Limb (tissue), 2 donors: ENCODE measurements at regions not wholly inside any gene's neighbourhood (a gene's known extent, or its start where the extent isn't known, plus 50 kb on each side); places are given as distances from the start of the nearest gene placed in this dataset.
A peak's percentile ranks its signal among the peaks of the same experiment; 100 is the strongest.

ENCODE experiments used
- DNase-seq, 2 donors: peaks; one replicate each; pipeline ENCODE4 v3.0.0-alpha.2; 2016; ENCODE audit errors: extremely low spot score in 2 of 2

DNA sequence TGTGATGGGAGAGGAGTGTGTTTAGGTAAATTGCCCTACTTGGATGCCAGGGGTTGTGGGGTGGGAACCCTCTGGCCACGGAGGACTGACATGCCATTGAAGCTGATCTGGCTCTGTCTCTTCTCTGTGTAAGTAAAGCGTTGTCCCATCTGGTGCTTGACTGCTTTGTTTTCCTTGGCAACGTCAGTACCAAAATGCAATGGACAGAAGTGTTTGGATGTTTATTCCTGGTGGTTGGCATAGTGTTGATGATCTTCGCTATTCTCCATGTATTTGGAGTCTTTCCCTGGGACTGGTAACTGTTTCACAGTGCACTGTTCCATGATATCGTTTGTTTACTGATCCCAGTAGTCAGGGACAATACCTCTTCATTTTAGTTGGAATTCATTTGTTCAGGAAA is 130.5 kb upstream of the MCTP2 start:
- DNase-seq, result no peak

DNA sequence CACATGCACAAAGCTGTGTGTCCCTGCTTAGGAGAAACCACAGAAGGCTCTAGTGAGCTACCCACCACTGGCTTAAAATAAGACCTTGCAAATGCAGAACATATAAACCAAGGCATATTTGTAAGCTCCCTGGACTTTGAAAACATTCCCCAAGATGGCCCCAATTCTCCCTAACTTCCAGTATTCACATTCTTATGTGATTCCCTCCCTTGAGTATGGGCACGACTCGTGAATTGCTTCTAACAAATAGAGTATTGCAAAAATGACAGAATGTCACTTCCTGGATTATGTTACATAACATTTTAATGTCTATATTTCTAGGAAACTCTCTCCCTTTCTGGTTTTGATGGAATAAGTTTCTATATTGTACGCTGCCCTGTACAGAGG is 131.8 kb upstream of the MCTP2 start:
- DNase-seq, result no peak

GRCh38 chr15:94098921-94099573 is 132.3 kb upstream of the MCTP2 start:
- no peak for DNase-seq

DNA sequence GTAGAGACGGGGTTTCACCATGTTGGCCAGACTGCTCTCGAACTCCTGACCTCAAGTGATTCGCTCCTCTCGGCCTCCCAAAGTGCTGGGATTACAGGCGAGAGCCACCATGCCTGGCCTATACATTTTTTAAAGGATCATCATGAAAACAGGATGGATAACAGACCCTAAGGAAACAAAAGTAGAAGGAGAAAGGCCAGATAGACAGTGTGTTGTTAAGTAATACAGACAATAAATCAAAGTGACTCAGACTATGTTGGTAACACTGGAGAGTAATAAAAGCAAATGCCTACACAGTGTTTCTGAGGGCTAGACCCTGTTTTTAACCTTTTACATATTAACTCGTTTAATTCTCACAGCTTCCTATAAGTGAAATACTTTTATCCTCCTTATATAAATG is 133.8 kb upstream of the MCTP2 start:
- DNase-seq, result no peak

DNA sequence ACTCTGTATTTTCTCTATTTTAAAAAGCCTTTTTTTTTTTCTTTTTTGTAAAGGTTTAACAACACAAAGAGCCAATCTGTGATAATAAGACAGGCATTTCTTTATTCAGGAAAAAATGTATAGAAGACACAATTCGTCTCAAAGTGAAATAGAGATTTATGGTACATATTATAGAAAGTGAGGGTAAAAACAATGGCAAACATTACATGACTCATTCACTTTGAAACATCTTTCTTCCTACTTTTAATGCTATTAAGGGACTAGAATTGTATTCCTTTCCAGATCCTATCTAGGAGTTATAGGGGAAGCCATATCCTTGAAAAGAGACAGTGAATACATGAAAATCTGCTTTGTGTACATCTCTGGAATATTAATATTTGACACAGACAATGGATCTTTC is 137.1 kb upstream of the MCTP2 start:
- no peak for DNase-seq

- DNase-seq, result no peak
These were observed 145.0 kb upstream of the MCTP2 start for GRCh38 chr15:94086341-94086740.

GRCh38 chr15:94083467-94084052 is 147.8 kb upstream of the MCTP2 start:
- DNase-seq, result no peak

GRCh38 chr15:94081829-94082228 is 149.5 kb upstream of the MCTP2 start:
- peak in 1 of 2 donors; percentile 25 for DNase-seq

DNA sequence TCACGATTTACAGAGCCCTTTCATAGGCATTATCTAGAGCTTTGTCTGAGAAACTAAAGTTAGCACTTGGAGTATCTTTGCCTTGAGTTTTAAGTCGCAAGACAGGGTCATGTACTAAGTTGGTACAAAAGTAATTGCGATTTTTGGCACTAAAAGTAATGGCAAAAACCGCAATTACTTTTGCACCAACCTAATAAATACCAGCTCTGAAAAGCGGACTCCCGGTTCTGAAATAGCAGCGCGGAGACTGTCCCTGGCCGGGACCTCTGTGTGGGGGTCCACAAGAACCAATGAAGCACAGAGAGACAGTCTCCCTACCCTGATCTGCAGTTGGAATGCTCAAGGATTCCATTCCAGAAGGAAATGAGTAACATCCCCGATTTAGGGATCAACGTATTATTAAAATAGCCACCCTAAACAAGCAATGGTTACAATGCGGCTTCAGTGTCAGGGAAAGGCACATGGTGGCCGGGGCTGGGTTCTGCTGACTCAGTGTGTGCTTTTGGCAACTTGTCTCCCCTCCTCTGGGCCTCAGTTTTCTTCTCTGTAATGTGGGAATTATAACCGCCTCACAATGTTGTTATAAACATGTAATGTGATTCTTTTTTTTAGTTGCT is 150.3 kb upstream of the MCTP2 start:
- DNase-seq, result no peak

- DNase-seq, result no peak
These were observed 150.9 kb upstream of the MCTP2 start for GRCh38 chr15:94080416-94080815.

DNA sequence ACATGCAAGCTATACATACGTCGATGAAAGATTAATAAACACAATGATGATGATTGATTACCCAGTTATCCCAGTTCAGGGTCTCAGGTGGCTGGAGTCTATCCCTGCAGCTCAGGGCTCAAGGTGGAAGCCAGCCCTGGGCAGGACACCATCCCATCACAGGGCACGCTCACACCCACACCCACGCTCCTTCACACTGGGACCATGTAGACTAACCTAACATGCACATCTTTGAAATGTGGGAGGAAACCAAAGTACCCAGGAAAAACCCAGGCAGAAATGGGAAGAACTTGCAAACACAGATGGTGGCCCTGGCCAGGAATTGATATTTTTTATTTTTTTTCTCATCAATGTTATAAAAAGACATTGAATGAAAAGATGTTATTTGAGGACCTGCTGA is 151.4 kb upstream of the MCTP2 start:
- DNase-seq, result no peak

DNA sequence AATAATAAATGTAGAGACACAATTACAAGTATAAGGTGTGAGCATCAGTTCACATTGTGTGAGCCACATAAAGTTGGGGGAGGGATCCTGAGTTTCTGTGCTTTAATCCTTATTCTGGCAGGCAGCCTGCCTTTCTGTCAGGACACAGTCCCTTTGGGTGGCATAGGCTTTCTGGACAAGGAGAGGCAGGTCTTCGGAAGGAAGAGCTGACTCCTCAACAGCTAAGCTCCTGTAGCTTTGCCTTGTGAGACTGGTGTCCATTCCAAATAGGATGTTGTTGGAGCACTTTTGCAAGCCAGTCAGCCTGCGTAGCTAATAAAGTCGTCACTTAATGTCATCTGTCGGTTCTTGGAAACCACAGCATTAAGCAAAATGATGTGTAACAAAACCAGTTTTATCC is 151.9 kb upstream of the MCTP2 start:
- no peak for DNase-seq

GRCh38 chr15:94077938-94078337 is 153.4 kb upstream of the MCTP2 start:
- no peak for DNase-seq

GRCh38 chr15:94075349-94075748 is 156.0 kb upstream of the MCTP2 start:
- peak; percentile 62 to 81 for DNase-seq

- DNase-seq, result peak; percentile 45 to 70
These were observed 160.7 kb upstream of the MCTP2 start for GRCh38 chr15:94070356-94071295.

DNA sequence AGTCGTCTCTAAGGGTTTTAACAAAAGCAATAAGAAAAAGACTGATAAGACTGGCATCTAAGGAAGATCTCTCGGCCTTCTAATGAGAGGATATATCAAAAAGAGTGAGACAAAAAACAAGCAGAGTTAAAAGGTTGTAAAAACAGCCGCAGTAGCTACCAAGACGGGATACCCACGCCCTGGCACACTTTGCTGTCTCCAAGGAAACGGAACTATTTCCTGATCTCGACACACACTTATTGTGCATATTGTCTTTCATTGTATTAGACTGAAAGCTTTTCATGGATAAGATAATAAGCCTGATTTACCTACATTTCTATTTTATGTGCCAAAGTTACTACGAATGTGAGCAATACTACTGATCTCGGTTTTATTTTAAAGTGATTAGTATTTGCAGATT is 161.5 kb upstream of the MCTP2 start:
- DNase-seq, result no peak

DNA sequence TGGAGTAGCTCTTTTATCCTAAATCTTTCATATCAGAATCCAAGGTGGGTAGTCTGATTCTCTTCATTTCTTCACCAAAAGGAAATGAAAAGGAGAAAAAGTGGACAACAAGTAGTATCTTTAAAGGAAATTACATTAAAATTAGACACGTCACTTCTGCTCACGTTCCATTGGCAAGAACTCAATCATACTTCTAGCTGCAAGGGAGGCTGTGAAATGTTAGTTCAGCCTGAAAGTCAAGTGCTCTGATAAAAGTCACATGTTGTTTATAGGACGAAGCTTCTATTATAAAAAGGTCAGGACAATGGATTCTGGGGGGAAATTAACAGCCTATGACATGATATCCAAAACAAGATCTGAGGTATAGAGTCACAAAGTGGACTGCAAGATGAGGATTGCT is 164.6 kb upstream of the MCTP2 start:
- DNase-seq, result no peak

DNA sequence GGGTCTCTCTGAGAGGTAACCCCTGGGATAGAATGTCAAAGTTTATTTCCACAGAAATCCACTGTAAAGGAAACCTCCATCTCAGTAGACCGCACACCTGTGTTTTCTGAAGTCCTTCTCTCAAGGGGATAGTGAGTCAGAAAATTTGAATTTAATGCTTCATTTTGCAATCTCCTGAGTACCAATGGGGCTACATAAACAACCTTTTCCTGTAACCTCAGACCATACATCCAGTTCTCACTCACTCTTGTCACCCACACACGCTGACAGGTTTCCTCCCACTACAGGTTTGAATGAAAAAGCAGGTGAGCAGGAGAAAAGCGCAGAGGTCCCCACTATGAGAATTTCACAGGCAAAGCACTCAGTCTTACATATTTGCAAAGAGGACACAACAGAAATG is 165.3 kb upstream of the MCTP2 start:
- no peak for DNase-seq

DNA sequence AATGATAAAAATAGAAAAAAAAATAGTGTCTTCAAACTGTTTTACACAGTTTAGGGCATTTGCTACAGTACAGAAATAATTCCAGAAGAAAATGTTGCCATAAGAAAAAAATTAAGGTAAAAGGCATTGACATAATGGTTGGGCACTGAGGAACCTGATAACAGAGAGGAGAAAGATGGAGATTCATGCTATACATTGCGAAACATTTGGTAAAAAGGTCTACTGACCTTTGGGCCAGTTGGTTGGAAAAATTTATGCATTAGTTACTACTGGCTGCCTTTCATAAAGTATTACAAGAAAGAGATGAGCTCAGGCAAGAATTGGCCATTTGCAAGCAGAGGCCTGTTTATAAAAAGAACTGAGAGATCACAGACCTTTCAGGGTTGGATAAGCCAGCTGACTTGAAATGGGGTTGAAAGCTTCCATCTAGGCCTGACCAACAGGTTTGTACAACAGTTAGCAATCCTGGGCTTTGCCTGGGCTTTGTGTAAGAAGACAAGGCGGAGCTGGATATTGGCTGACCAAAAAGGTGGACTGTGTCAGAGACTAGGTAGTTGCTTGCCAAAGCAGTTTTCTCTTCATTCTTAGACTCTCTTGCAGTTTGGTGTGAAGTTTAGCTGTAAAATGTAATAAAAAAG is 166.6 kb upstream of the MCTP2 start:
- no peak for DNase-seq

DNA sequence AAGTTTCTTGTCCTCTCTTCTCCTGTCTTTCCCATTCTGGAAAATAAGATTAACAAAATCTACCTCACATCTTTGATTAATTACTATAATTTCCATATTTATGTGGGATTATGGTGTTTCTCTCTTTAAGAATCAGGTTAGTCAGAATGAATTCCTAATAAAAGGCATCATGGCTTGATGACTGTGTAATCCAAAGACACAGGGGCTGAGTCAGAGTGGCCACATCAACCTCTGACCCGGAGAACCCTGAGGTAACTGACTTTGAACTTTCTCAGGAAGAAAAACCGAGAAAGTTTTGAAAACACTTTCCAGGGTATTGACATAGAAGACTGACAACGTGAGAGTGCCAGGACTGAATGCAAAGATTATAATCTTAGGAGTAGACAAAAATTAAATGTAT is 170.3 kb upstream of the MCTP2 start:
- DNase-seq, result no peak

DNA sequence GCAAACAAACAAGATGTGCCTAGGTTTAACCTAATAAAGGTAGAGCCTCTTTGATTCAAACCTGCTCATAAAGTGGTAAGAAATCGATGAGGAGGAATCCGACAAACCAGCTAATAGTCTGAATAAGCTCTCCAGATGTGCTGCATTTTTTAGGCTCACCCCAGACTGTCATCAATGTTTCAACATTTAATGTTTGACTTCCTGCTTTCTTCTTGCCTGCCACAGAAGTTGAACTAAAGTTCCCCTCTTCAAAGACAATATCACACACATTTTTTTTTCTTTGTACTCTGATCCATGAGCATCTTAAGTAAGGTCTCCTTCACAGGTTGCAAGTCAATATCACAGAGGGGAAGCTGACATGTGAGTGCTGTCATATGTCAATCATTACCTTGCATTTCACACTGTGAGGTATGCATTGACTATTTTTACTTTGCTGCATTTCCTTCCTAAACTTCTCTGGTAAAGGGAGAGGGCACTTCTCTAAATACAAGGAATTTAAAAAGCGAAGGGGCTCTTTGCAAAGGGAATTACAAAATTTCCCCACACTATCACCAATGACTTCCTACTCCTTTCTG is 172.3 kb upstream of the MCTP2 start:
- DNase-seq, result no peak
